Testis (tissue), 2 donors: ENCODE measurements at regions not wholly inside any gene's neighbourhood (a gene's known extent, or its start where the extent isn't known, plus 50 kb on each side); places are given as distances from the start of the nearest gene placed in this dataset.

ENCODE experiments used
- DNase-seq: peaks from one replicate; pipeline ENCODE4 v3.0.0-alpha.2; 2019
- H3K27ac ChIP-seq, 2 donors: fragments of 200-600 bp; sonication (generic); one replicate each; pipeline ENCODE4 v1.5.1; 2019
- H3K27me3 ChIP-seq: fragments of 200-600 bp; sonication (generic); one replicate; pipeline ENCODE4 v1.5.1; 2019
- H3K36me3 ChIP-seq: fragments of 200-600 bp; sonication (generic); one replicate; pipeline ENCODE4 v1.5.1; 2017; ENCODE audit warnings: low read depth; ENCODE audit errors: missing control alignments
- H3K4me1 ChIP-seq: fragments of 200-600 bp; sonication (generic); one replicate; pipeline ENCODE4 v1.5.1; 2019
- H3K4me3 ChIP-seq, 2 donors: fragments of 200-600 bp; sonication (generic); one replicate each; pipeline ENCODE4 v1.5.1; 2017 to 2019
- H3K9me3 ChIP-seq: fragments of 200-600 bp; sonication (generic); one replicate; pipeline ENCODE4 v1.5.1; 2017
- POLR2A ChIP-seq: fragments of 450-650 bp; IDR thresholded peaks from one replicate; pipeline ENCODE4 v1.6.1; 2017; ENCODE audit warnings: antibody characterized with exemption, mild to moderate bottlenecking, moderate library complexity
- WGBS, 2 donors: methylation state at CpG; one replicate each; pipeline ENCODE4 v1.1.5; 2018; 5-methylcytosine and 5-hydroxymethylcytosine counted together
- intact Hi-C: fragments of 100-400 bp; cut with DNase I; formaldehyde crosslinking; loops from one replicate; pipeline ENCODE4 v1.15.1; 2023; ENCODE audit warnings: low total_unique reads
- TF ChIP-seq, protein P1 (sequence below), 3 experiments: fragments of 450-650 bp in 2 of 3; fragments of 200-600 bp in 1 of 3; sonication (generic) in 1 of 3; IDR thresholded peaks; one replicate each; pipeline ENCODE4 v1.5.1; 2016 to 2019; ENCODE audit warnings: antibody characterized with exemption in 3 of 3, mild to moderate bottlenecking in 2 of 3, moderate library complexity in 1 of 3

DNA sequence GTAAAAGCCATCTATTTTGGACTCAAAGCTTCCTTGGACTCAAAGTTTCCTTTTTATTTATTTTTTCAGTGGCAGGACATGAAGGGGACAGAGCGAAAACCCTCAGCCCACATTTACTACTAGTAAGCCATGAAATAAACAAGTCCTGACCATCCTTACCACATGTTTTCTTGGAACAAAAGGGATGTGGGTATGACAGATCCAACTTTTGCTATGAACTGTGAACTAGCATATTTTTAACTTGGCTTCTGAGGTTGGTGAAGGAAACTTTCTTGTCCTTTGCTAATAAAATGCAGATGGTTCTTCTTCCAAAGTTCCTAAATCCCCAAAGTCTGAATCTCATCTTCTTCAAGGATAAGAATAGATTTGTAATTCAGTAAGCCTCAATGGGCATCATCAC lies 122.7 kb upstream of the TNC start:
- 93 to 94% methylated on average over 1 of the region's 1 CpG for WGBS, 2 donors
- H3K36me3 ChIP-seq = no peaks in the 10 kb centered on the region
- no peaks in the 10 kb centered on the region for H3K4me1 ChIP-seq
- H3K27me3 ChIP-seq = no peaks in the 10 kb centered on the region
- no peak overlapping the region for H3K27ac ChIP-seq
- intact Hi-C loops = no loop called here
- DNase-seq = no peak
- no peaks in the 10 kb centered on the region for H3K9me3 ChIP-seq
- no peak overlapping the region for H3K4me3 ChIP-seq
- TF ChIP-seq POLR2A = no peak
- TF ChIP-seq, protein P1, sequence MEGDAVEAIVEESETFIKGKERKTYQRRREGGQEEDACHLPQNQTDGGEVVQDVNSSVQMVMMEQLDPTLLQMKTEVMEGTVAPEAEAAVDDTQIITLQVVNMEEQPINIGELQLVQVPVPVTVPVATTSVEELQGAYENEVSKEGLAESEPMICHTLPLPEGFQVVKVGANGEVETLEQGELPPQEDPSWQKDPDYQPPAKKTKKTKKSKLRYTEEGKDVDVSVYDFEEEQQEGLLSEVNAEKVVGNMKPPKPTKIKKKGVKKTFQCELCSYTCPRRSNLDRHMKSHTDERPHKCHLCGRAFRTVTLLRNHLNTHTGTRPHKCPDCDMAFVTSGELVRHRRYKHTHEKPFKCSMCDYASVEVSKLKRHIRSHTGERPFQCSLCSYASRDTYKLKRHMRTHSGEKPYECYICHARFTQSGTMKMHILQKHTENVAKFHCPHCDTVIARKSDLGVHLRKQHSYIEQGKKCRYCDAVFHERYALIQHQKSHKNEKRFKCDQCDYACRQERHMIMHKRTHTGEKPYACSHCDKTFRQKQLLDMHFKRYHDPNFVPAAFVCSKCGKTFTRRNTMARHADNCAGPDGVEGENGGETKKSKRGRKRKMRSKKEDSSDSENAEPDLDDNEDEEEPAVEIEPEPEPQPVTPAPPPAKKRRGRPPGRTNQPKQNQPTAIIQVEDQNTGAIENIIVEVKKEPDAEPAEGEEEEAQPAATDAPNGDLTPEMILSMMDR (IDR thresholded peaks at IDR 0.05) = no peak

DNA sequence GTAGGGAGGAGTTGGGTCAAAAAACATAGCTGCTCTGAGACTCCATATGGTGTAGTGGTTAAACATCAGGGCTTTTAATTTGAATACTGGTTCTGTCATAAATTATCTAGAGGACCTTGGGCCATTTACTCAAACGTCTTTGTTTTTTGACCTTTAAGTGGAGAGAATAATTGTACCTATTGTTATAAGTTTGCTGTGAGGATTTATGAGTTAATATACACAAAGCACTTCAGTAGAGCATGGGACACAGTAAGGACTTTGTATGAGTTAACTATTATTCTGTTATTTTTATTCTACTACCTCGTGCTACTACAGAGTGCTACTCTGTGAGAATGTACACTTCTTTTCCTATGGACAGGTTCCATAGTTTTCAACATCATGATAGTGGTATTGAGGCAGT lies 123.7 kb upstream of the TNC start:
- DNase-seq = no peak
- no peaks in the 10 kb centered on the region for H3K9me3 ChIP-seq
- TF ChIP-seq POLR2A = no peak
- TF ChIP-seq, protein P1 (IDR thresholded peaks at IDR 0.05) = no peak
- 41 to 46% methylated on average over 2 of the region's 2 CpGs for WGBS, 2 donors
- no peaks in the 10 kb centered on the region for H3K4me1 ChIP-seq
- H3K27ac ChIP-seq = no peak overlapping the region
- no peaks in the 10 kb centered on the region for H3K27me3 ChIP-seq
- intact Hi-C loops = no loop called here
- H3K4me3 ChIP-seq = no peak overlapping the region
- no peaks in the 10 kb centered on the region for H3K36me3 ChIP-seq

DNA sequence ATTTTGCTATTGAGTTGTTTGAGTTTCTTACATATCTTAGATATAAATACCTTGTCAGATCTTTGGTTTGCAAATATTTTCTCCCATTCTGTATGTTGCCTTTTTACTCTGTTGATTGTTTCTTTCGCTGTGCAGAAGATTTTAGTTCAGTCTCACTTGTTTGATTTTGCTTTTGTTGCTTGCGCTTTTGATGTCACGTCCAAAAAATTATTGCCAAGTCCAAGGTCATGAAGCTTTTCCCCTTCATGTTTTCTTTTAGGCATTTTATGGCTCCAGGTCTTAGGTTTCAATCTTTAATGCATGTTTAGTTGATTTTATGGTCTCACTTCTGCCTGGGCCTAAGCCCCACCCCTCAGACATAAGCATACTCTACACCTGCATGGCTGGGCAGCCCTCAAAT lies 131.5 kb upstream of the TNC start:
- intact Hi-C loops = no loop called here
- Histone ChIP-seq H3K9me3 (no peaks in the 10 kb centered on the region), H3K4me1 (no peaks in the 10 kb centered on the region), H3K36me3 (no peaks in the 10 kb centered on the region), H3K27ac (no peak overlapping the region), H3K27me3 (no peaks in the 10 kb centered on the region), H3K4me3 (no peak overlapping the region)
- 80 to 85% methylated on average over 3 of the region's 3 CpGs for WGBS, 2 donors
- no peak for TF ChIP-seq POLR2A
- TF ChIP-seq, protein P1 (IDR thresholded peaks at IDR 0.05) = no peak
- DNase-seq = no peak

DNA sequence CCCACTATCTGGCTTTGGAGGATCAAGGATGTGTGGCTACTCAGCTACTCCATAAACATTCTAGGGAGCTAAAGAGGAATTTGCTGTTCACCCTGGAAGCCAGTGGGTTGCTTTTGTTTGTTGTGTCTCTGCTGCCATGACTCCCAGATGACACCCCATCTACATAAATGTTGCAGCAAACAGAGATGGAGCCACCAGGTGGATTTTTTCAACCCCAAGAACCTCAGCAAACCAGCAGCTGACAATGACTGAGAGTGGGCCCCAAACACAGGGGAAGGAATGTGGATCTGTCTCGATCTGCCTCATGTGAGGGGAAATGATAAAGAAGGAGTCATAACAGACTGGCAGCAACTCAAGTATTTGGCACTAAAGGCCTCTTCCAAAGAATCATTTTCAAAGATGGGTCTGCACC lies 132.7 kb upstream of the TNC start:
- Histone ChIP-seq H3K9me3 (no peaks in the 10 kb centered on the region), H3K4me1 (no peaks in the 10 kb centered on the region), H3K36me3 (no peaks in the 10 kb centered on the region), H3K27me3 (no peaks in the 10 kb centered on the region), H3K27ac (no peak overlapping the region), H3K4me3 (no peak overlapping the region)
- no peak for DNase-seq
- TF ChIP-seq POLR2A = no peak
- TF ChIP-seq, protein P1 (IDR thresholded peaks at IDR 0.05) = no peak
- 32 to 43% methylated on average over 1 of the region's 1 CpG for WGBS, 2 donors
- intact Hi-C loops = no loop called here

DNA sequence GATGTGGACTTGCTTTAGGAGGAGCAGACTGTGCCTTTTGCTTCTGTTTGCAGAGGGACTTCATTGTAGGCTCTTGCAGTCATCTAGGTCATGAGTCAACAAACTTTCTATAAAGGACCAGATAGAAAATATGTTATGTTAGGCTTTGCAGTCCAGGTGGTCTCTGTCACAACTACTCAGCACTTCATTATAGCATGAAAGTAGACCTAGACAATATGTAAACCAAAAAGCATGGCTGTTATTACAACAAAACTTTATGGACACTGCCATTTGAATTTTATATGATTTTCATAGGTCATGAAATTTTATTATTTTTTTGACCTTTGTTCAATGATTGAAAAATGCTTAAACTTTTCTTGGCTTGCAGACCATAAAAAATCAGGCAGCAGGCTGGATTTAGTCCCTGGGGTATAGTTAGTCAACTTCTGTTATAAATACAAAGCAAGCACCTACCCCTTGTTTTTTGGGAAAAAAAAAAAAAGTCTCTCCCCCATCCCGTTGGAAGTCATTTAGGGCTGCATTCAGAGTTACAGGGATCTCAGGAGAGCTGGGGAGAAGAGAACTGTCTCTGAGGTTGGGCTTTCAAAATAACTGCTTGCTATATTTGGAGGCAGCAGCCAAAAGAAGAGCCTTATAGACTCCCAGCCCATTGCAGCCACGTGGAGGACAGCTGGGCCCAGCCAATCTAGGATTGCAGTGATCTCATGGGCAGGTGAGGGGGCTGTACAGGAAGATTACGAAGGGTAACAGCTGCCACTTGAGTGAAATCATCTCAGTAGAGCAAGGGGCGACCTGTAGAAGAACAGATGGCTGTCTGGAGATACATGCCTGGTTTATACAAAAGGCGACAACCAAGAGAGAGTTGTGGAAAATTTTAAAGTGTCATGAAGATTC lies 136.6 kb upstream of the TNC start:
- no peak overlapping the region for H3K27ac ChIP-seq
- DNase-seq = no peak
- no peaks in the 10 kb centered on the region for H3K4me1 ChIP-seq
- no peaks in the 10 kb centered on the region for H3K9me3 ChIP-seq
- no peaks in the 10 kb centered on the region for H3K36me3 ChIP-seq
- H3K4me3 ChIP-seq = no peak overlapping the region
- intact Hi-C loops = no loop called here
- TF ChIP-seq, protein P1 (IDR thresholded peaks at IDR 0.05) = no peak
- no peak for TF ChIP-seq POLR2A
- H3K27me3 ChIP-seq = no peaks in the 10 kb centered on the region
- 59 to 63% methylated on average over 5 of the region's 5 CpGs for WGBS, 2 donors
